RWPE1 (cell line): ENCODE measurements at regions not wholly inside any gene's neighbourhood (a gene's known extent, or its start where the extent isn't known, plus 50 kb on each side); places are given as distances from the start of the nearest gene placed in this dataset.

Experiments
- CTCF ChIA-PET: fragments of 350-600 bp; sonication (Branson Sonifier 250); formaldehyde crosslinking; extraction: SDS; loops from one replicate; lab custom pipeline; 2021; lab: Yijun Ruan, JAX
- POLR2A ChIA-PET: fragments of 400-600 bp; formaldehyde crosslinking; extraction: SDS; loops from one replicate; lab custom pipeline; 2020; ENCODE audit warnings: antibody characterized with exemption; ENCODE audit not compliant: low non-redundant PET; lab: Yijun Ruan, JAX
- DNase-seq: peaks from one replicate; pipeline ENCODE4 v3.0.0; 2012; ENCODE audit warnings: low spot score
- H3K27ac ChIP-seq: fragments of 450-650 bp; 2 replicates; pipeline ENCODE4 v1.5.1; 2017
- TF ChIP-seq, protein P1 (sequence below): fragments of 450-650 bp; conservative IDR thresholded peaks from 2 replicates; pipeline ENCODE4 v1.5.1; 2017; ENCODE audit warnings: low read depth, mild to moderate bottlenecking

DNA sequence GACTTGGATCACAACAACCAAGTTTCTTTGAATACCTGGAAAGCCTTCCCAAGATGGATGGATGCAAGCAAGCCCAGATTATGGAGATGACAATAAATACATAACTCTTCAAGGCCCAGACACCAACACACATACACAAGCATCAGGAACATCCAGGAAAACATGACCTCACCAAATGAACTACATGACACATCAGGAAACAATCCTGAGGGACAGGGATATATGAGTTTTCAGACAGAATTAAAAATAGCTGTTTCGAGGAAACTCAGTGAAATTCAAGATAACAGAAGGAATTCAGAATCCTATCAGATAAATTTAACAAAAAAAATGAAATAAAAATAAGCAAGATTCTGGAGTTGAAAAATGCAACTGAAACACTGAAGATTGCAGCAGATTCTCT is 659.4 kb downstream of the METTL15 start:
- ChIA-PET CTCF (no interaction called here), POLR2A (no interaction called here)
- no peak overlapping the region for H3K27ac ChIP-seq
- TF ChIP-seq, protein P1, sequence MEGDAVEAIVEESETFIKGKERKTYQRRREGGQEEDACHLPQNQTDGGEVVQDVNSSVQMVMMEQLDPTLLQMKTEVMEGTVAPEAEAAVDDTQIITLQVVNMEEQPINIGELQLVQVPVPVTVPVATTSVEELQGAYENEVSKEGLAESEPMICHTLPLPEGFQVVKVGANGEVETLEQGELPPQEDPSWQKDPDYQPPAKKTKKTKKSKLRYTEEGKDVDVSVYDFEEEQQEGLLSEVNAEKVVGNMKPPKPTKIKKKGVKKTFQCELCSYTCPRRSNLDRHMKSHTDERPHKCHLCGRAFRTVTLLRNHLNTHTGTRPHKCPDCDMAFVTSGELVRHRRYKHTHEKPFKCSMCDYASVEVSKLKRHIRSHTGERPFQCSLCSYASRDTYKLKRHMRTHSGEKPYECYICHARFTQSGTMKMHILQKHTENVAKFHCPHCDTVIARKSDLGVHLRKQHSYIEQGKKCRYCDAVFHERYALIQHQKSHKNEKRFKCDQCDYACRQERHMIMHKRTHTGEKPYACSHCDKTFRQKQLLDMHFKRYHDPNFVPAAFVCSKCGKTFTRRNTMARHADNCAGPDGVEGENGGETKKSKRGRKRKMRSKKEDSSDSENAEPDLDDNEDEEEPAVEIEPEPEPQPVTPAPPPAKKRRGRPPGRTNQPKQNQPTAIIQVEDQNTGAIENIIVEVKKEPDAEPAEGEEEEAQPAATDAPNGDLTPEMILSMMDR, result no peak
- no peak for DNase-seq

DNA sequence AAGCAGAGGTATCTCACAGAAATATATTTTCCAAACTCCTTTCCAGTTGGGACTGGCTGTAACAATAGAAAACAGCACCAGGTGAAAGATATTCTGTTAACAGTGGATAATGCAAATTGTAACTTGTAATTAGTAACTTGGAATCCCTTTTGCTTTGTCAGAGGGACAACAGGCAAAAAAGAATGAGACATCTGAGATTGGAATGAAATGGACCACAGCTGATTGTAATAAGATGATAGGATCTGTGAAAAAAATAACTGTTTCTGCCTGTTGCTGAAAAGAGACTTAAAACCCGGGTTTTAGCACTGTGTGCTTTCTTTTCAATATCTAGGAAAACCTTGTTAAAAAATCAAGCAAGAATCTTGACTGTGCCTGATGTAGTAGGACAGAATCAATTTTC is 655.7 kb downstream of the METTL15 start:
- DNase-seq, result no peak
- POLR2A ChIA-PET, result no interaction called here
- TF ChIP-seq, protein P1, result no peak
- CTCF ChIA-PET, result no interaction called here
- no peak overlapping the region for H3K27ac ChIP-seq

DNA sequence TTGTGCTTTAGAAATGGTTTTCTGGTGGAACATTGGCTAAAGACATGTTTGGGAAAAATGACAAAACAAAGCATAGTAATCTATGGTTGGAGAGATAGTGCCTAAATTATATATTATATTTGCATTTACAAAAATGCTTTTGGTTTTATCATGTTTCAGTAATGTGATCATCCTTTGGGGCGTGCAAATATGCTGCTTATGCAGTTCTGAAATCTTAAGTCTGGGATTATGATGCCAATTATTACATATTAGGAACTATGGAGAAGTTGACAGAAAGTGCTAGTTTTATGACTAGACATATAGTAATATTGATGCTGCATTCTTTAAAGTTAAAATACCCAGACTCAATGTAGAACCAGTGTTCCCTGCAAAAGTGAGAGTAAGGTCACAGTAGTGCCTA is 655.0 kb downstream of the METTL15 start:
- ChIA-PET POLR2A (no interaction called here), CTCF (no interaction called here)
- TF ChIP-seq, protein P1, result no peak
- H3K27ac ChIP-seq, result no peak overlapping the region
- no peak for DNase-seq

DNA sequence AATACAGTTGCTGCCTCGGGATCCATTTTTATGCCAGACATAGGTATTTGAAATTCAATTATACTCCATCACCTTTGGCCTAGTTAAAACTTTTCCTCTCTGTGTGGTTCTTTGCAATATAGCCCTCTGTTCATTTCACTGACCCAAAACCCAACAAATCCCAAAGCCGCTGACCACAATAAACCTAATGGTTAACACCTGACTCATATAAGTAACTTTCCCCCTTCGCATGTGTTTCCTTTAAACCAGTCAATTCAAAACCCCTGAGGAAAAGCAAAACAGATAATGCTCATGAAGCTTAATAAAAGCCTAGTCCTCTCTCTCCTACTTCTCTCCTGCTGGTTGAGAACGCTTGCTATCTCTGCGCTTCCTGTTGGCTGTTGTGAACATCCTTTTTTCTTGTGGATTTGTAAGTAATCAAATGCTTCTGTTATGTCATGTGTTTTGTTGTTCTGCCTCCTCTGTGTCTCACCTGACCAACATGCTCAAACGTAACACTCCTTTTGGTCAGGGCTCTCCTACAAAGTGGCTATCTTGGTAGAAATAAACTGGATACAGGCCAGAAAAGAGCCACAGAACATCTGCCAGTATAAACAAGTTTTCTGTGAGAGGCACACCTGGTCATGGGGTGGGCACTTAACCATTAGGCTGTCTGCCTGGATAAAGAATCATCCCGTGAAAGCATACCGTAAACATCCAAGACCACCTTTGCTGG is 652.6 kb downstream of the METTL15 start:
- no peak for DNase-seq
- TF ChIP-seq, protein P1, result no peak
- ChIA-PET POLR2A (no interaction called here), CTCF (interaction anchor here (0.6 kb wide), 1 partner anchor 558 kb away, joined by 3 read pairs; no protein-coding TSS in a partner anchor)
- H3K27ac ChIP-seq, result no peak overlapping the region

DNA sequence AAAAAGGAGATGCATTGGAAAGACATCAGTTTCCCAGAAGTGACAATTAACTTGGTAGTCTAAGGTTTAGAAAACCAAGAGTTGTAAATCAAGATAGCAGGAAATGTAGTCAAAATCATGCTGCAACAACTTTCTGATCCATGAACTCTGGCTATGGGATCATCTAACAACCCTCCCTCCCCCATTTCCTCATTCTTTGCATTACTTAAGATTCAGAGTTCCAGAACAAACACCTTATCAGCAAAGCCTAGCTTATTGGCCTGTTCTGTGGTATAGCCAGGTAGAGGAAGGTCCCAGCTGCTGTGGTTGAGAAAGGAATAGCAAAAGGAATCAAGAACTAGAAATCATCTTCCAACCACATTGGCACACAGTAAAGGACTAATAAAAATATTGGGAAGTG is 651.1 kb downstream of the METTL15 start:
- peak; percentile 41 for DNase-seq
- H3K27ac ChIP-seq, result no peak overlapping the region
- TF ChIP-seq, protein P1, result no peak
- ChIA-PET POLR2A (no interaction called here), CTCF (no interaction called here)

DNA sequence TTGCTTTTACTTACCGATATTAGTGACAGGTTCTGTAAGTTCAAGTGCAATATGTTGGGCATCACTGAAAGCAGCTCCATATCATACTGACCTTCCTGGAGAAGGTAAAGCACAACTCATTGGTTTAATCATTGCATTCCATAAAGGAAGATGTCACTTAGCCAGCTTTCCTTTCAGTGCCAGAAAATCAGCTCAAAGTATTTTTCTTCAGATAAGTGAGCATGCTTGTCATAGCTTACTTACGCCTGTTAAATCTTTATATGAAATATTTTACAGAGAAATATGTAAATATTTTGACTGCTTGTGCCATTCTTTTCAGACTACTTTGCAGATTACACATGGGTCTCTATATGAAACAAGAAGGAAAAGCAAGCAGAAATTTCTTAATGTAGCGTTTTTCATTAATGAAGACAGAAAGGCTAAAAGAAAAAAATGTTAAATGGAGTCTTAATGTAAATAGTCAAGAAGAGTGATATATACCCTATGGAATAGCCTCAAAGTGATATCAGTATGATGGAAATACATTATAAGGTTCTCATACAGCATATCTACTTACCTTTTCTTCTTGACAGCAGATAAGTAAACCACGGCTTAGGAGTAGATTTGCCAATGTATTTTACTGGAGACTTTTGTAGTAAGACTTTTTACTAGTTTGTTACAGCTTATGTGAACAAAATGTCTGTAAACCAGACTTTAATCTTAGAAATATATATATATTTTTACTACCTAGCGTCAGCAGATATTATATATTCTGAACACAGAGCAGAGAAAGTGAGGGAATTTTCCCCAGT is 649.7 kb downstream of the METTL15 start:
- H3K27ac ChIP-seq, result no peak overlapping the region
- DNase-seq, result no peak
- POLR2A ChIA-PET, result no interaction called here
- TF ChIP-seq, protein P1, result no peak
- CTCF ChIA-PET, result no interaction called here
